NT2/D1 (cell line): ENCODE measurements at regions not wholly inside any gene's neighbourhood (a gene's known extent, or its start where the extent isn't known, plus 50 kb on each side); places are given as distances from the start of the nearest gene placed in this dataset.

Experiments used
- DNase-seq: peaks from one replicate; pipeline ENCODE4 v3.0.0-alpha.2; 2011; ENCODE audit warnings: low read depth, low spot score
- H3K27me3 ChIP-seq: 2 replicates; pipeline ENCODE4 v1.6.0; 2011; ENCODE audit warnings: mild to moderate bottlenecking; ENCODE audit not compliant: insufficient read length, insufficient read depth
- H3K36me3 ChIP-seq: 2 replicates; pipeline ENCODE4 v1.6.1; 2011; ENCODE audit warnings: mild to moderate bottlenecking, low read length, mixed read lengths; ENCODE audit not compliant: insufficient read depth, insufficient read length
- H3K4me1 ChIP-seq: 2 replicates; pipeline ENCODE4 v1.5.1; 2011; ENCODE audit not compliant: insufficient read depth, insufficient read length
- H3K4me3 ChIP-seq: 2 replicates; pipeline ENCODE4 v1.5.1; 2011; ENCODE audit warnings: low read depth; ENCODE audit not compliant: insufficient read length
- H3K9ac ChIP-seq: 2 replicates; pipeline ENCODE4 v1.6.0; 2011; ENCODE audit warnings: low read depth; ENCODE audit not compliant: insufficient read length
- H3K9me3 ChIP-seq: 2 replicates; pipeline ENCODE4 v1.5.1; 2011; ENCODE audit warnings: mild to moderate bottlenecking, low read length; ENCODE audit not compliant: insufficient read depth
- SUZ12 ChIP-seq: IDR thresholded peaks from 2 replicates; pipeline ENCODE4 v1.6.1; 2011; ENCODE audit not compliant: insufficient read length, insufficient read depth; ENCODE audit errors: extremely low read depth
- YY1 ChIP-seq: IDR thresholded peaks from 2 replicates; pipeline ENCODE4 v1.6.1; 2011; ENCODE audit not compliant: insufficient read length, insufficient read depth
- ZNF274 ChIP-seq: IDR thresholded peaks from 2 replicates; pipeline ENCODE4 v1.6.1; 2011; ENCODE audit warnings: mild to moderate bottlenecking, low read depth, low read length

- DNase-seq = no peak
- no peaks in the 10 kb centered on the region for H3K4me1 ChIP-seq
- TF ChIP-seq ZNF274 (no peak), SUZ12 (no peak), YY1 (no peak)
- no peak overlapping the region for H3K4me3 ChIP-seq
- H3K9me3 ChIP-seq = no peaks in the 10 kb centered on the region
- H3K9ac ChIP-seq = no peak overlapping the region
- no peaks in the 10 kb centered on the region for H3K27me3 ChIP-seq
- H3K36me3 ChIP-seq = no peaks in the 10 kb centered on the region
Observed at GRCh38 chr10:58010073-58010702, 257.5 kb downstream of the IPMK start.

GRCh38 chr10:58003945-58004344 is 263.7 kb downstream of the IPMK start:
- TF ChIP-seq ZNF274 (no peak), YY1 (no peak), SUZ12 (no peak)
- DNase-seq = no peak
- no peak overlapping the region for H3K9ac ChIP-seq
- no peaks in the 10 kb centered on the region for H3K9me3 ChIP-seq
- H3K4me1 ChIP-seq = no peaks in the 10 kb centered on the region
- H3K4me3 ChIP-seq = no peak overlapping the region
- no peaks in the 10 kb centered on the region for H3K27me3 ChIP-seq
- H3K36me3 ChIP-seq = no peaks in the 10 kb centered on the region

GRCh38 chr10:58001159-58001558 is 266.5 kb downstream of the IPMK start:
- no peak overlapping the region for H3K4me3 ChIP-seq
- TF ChIP-seq SUZ12 (no peak), ZNF274 (no peak), YY1 (no peak)
- no peaks in the 10 kb centered on the region for H3K27me3 ChIP-seq
- no peaks in the 10 kb centered on the region for H3K4me1 ChIP-seq
- H3K9me3 ChIP-seq = no peaks in the 10 kb centered on the region
- no peaks in the 10 kb centered on the region for H3K36me3 ChIP-seq
- no peak for DNase-seq
- H3K9ac ChIP-seq = no peak overlapping the region

- no peaks in the 10 kb centered on the region for H3K9me3 ChIP-seq
- TF ChIP-seq YY1 (no peak), SUZ12 (no peak), ZNF274 (no peak)
- H3K4me1 ChIP-seq = no peaks in the 10 kb centered on the region
- H3K27me3 ChIP-seq = no peaks in the 10 kb centered on the region
- H3K9ac ChIP-seq = no peak overlapping the region
- H3K36me3 ChIP-seq = no peaks in the 10 kb centered on the region
- no peak for DNase-seq
- no peak overlapping the region for H3K4me3 ChIP-seq
Observed at GRCh38 chr10:57996536-57996935, 271.2 kb downstream of the IPMK start.

- no peaks in the 10 kb centered on the region for H3K27me3 ChIP-seq
Observed at GRCh38 chr10:57993302-57993701, 274.4 kb downstream of the IPMK start.

GRCh38 chr10:57992321-57993077 is 275.2 kb downstream of the IPMK start:
- TF ChIP-seq ZNF274 = no peak
- no peak for TF ChIP-seq SUZ12
- TF ChIP-seq YY1 = no peak
- H3K27me3 ChIP-seq = no peaks in the 10 kb centered on the region
- DNase-seq = no peak
- H3K9ac ChIP-seq = no peak overlapping the region
- no peaks in the 10 kb centered on the region for H3K36me3 ChIP-seq
- H3K9me3 ChIP-seq = no peaks in the 10 kb centered on the region
- H3K4me3 ChIP-seq = no peak overlapping the region
- H3K4me1 ChIP-seq = no peaks in the 10 kb centered on the region

More at GRCh38 chr10:57993302-57993701, 274.4 kb downstream of the IPMK start:
- Histone ChIP-seq H3K36me3 (no peaks in the 10 kb centered on the region), H3K4me3 (no peak overlapping the region), H3K9me3 (no peaks in the 10 kb centered on the region), H3K4me1 (no peaks in the 10 kb centered on the region), H3K9ac (no peak overlapping the region)
- no peak for TF ChIP-seq SUZ12
- no peak for TF ChIP-seq YY1
- TF ChIP-seq ZNF274 = no peak
- no peak for DNase-seq

GRCh38 chr10:57988964-57989363 is 278.7 kb downstream of the IPMK start:
- DNase-seq = no peak
- H3K27me3 ChIP-seq = no peaks in the 10 kb centered on the region
- no peak overlapping the region for H3K4me3 ChIP-seq
- H3K36me3 ChIP-seq = no peaks in the 10 kb centered on the region
- no peaks in the 10 kb centered on the region for H3K4me1 ChIP-seq
- no peaks in the 10 kb centered on the region for H3K9me3 ChIP-seq
- TF ChIP-seq ZNF274 = no peak
- TF ChIP-seq YY1 = no peak
- no peak for TF ChIP-seq SUZ12
- no peak overlapping the region for H3K9ac ChIP-seq
